PC-9 (cell line): ENCODE measurements at regions not wholly inside any gene's neighbourhood (a gene's known extent, or its start where the extent isn't known, plus 50 kb on each side); places are given as distances from the start of the nearest gene placed in this dataset.

ENCODE experiments used
- CTCF ChIP-seq: fragments of 200-600 bp; sonication (generic); conservative IDR thresholded peaks from 2 replicates; pipeline ENCODE4 v1.6.1; 2017; ENCODE audit warnings: mixed run types, antibody characterized with exemption, mild to moderate bottlenecking, moderate library complexity
- EZH2 ChIP-seq: fragments of 200-600 bp; sonication (generic); IDR thresholded peaks from 2 replicates; pipeline ENCODE4 v1.8.0; 2017; ENCODE audit warnings: antibody characterized with exemption, low read depth

DNA sequence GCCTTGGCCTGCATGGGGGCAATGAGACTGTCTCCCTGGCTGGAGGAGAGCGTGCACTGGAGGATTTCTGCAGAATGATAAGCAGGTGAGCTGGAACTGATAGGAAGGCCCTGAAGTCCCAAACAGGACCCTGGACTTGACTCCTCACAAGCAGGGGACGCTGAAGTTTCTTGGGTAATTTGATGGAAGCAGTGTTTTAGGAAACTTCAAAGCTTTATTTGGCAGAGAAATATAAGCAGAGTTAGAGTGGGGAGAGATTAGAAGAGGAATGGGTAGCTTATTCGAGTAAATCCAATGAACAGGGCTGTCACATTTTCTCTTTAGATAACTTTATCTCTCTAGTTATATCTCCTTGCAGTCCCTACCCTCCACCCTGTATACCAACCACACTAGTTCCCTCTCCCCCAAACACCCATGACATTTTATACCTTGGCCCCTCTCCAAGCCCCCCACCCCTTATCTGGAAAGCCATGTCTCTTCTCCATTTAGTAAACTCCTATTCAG, 73.6 kb upstream of the IGFBP5 start:
- no peak for TF ChIP-seq CTCF
- no peak for TF ChIP-seq EZH2
